Dermis microvascular lymphatic vessel endothelial cell (primary cell): ENCODE measurements at regions not wholly inside any gene's neighbourhood (a gene's known extent, or its start where the extent isn't known, plus 50 kb on each side); places are given as distances from the start of the nearest gene placed in this dataset.

Experiments used
- DNase-seq, 2 donors: peaks; one replicate each; pipeline versions ENCODE4 v3.0.0 to v3.0.0-alpha.2; 2010; ENCODE audit warnings: low read depth in 2 of 2

- no peak for DNase-seq
These were observed 545.8 kb downstream of the EBF1 start for GRCh38 chr5:158553962-158554336.

GRCh38 chr5:158553195-158553961 lies 546.3 kb downstream of the EBF1 start:
- no peak for DNase-seq

GRCh38 chr5:158552241-158552640 lies 547.5 kb downstream of the EBF1 start:
- no peak for DNase-seq

- no peak for DNase-seq
These were observed 550.4 kb downstream of the EBF1 start for GRCh38 chr5:158549311-158549710.

- DNase-seq: no peak
These were observed 553.0 kb downstream of the EBF1 start for GRCh38 chr5:158546748-158547147.

- DNase-seq: no peak
These were observed 553.7 kb downstream of the EBF1 start for GRCh38 chr5:158545949-158546530.

- no peak for DNase-seq
These were observed 555.1 kb downstream of the EBF1 start for GRCh38 chr5:158544388-158545339.

- no peak for DNase-seq
These were observed 556.0 kb downstream of the EBF1 start for GRCh38 chr5:158543539-158544387.

- no peak for DNase-seq
These were observed 558.0 kb downstream of the EBF1 start for GRCh38 chr5:158541536-158542297.

GRCh38 chr5:158538506-158539074 lies 561.1 kb downstream of the EBF1 start:
- DNase-seq: no peak

- no peak for DNase-seq
These were observed 562.4 kb downstream of the EBF1 start for GRCh38 chr5:158537366-158537765.

GRCh38 chr5:158534203-158534602 lies 565.5 kb downstream of the EBF1 start:
- DNase-seq: no peak

GRCh38 chr5:158532739-158533138 lies 567.0 kb downstream of the EBF1 start:
- DNase-seq: no peak

- no peak for DNase-seq
These were observed 567.9 kb downstream of the EBF1 start for GRCh38 chr5:158531860-158532259.

GRCh38 chr5:158530115-158530514 lies 569.6 kb downstream of the EBF1 start:
- no peak for DNase-seq

- no peak for DNase-seq
These were observed 570.3 kb downstream of the EBF1 start for GRCh38 chr5:158529454-158529853.

- no peak for DNase-seq
These were observed 574.1 kb downstream of the EBF1 start for GRCh38 chr5:158525663-158526062.

- no peak for DNase-seq
These were observed 575.6 kb downstream of the EBF1 start for GRCh38 chr5:158524070-158524469.

GRCh38 chr5:158522776-158523175 lies 576.9 kb downstream of the EBF1 start:
- no peak for DNase-seq

- no peak for DNase-seq
These were observed 577.7 kb downstream of the EBF1 start for GRCh38 chr5:158521995-158522394.
